Activated T-cell treated with anti-CD3 and anti-CD28 coated beads, Interleukin-2, amount 50 U/mL, for 24 hours (primary cell): ENCODE measurements at regions not wholly inside any gene's neighbourhood (a gene's known extent, or its start where the extent isn't known, plus 50 kb on each side); places are given as distances from the start of the nearest gene placed in this dataset.

Experiments used
- DNase-seq: peaks from one replicate; pipeline ENCODE4 v3.0.0-alpha.2; 2020
- H3K27ac Mint-ChIP-seq: 2 replicates; pipeline ENCODE4 v1.8.0; 2020; ENCODE audit warnings: mild to moderate bottlenecking, mixed read lengths
- H3K27me3 Mint-ChIP-seq: 2 replicates; pipeline ENCODE4 v1.8.0; 2020; ENCODE audit warnings: mixed read lengths
- H3K36me3 Mint-ChIP-seq: 2 replicates; pipeline ENCODE4 v1.8.0; 2020; ENCODE audit warnings: low read depth, mixed read lengths
- H3K4me1 Mint-ChIP-seq: 2 replicates; pipeline ENCODE4 v1.8.0; 2020; ENCODE audit warnings: low read depth, mixed read lengths
- H3K4me3 Mint-ChIP-seq: 2 replicates; pipeline ENCODE4 v1.8.0; 2020; ENCODE audit warnings: mild to moderate bottlenecking, moderate library complexity, mixed read lengths
- H3K9me3 Mint-ChIP-seq: 2 replicates; pipeline ENCODE4 v1.8.0; 2020; ENCODE audit warnings: mixed read lengths

GRCh38 chr1:194538453-194538852 is 1352.0 kb upstream of the B3GALT2 start:
- Mint-ChIP-seq H3K27me3 (no peaks in the 10 kb centered on the region), H3K9me3 (no peaks in the 10 kb centered on the region), H3K4me1 (no peaks in the 10 kb centered on the region), H3K27ac (no peak overlapping the region), H3K4me3 (no peak overlapping the region), H3K36me3 (no peaks in the 10 kb centered on the region)
- DNase-seq, result no peak

- DNase-seq, result no peak
- H3K9me3 Mint-ChIP-seq, result no peaks in the 10 kb centered on the region
- no peaks in the 10 kb centered on the region for H3K4me1 Mint-ChIP-seq
- H3K27ac Mint-ChIP-seq, result no peak overlapping the region
- no peaks in the 10 kb centered on the region for H3K27me3 Mint-ChIP-seq
- no peak overlapping the region for H3K4me3 Mint-ChIP-seq
- H3K36me3 Mint-ChIP-seq, result no peaks in the 10 kb centered on the region
Measured at GRCh38 chr1:194537521-194537920, 1351.1 kb upstream of the B3GALT2 start.

- H3K36me3 Mint-ChIP-seq, result no peaks in the 10 kb centered on the region
- H3K27me3 Mint-ChIP-seq, result no peaks in the 10 kb centered on the region
- H3K4me3 Mint-ChIP-seq, result no peak overlapping the region
- no peak for DNase-seq
- no peaks in the 10 kb centered on the region for H3K9me3 Mint-ChIP-seq
- H3K27ac Mint-ChIP-seq, result no peak overlapping the region
- H3K4me1 Mint-ChIP-seq, result no peaks in the 10 kb centered on the region
Measured at GRCh38 chr1:194535369-194535768, 1349.0 kb upstream of the B3GALT2 start.

GRCh38 chr1:194534784-194535183 is 1348.4 kb upstream of the B3GALT2 start:
- Mint-ChIP-seq H3K27me3 (no peaks in the 10 kb centered on the region), H3K9me3 (no peaks in the 10 kb centered on the region), H3K27ac (no peak overlapping the region), H3K4me3 (no peak overlapping the region), H3K4me1 (no peaks in the 10 kb centered on the region), H3K36me3 (no peaks in the 10 kb centered on the region)
- DNase-seq, result no peak

- Mint-ChIP-seq H3K4me3 (no peak overlapping the region), H3K27ac (no peak overlapping the region), H3K36me3 (no peaks in the 10 kb centered on the region), H3K27me3 (no peaks in the 10 kb centered on the region), H3K4me1 (no peaks in the 10 kb centered on the region), H3K9me3 (no peaks in the 10 kb centered on the region)
- no peak for DNase-seq
Measured at GRCh38 chr1:194533641-194534040, 1347.2 kb upstream of the B3GALT2 start.

- H3K27ac Mint-ChIP-seq, result no peak overlapping the region
- no peaks in the 10 kb centered on the region for H3K27me3 Mint-ChIP-seq
- no peaks in the 10 kb centered on the region for H3K36me3 Mint-ChIP-seq
- no peaks in the 10 kb centered on the region for H3K4me1 Mint-ChIP-seq
- H3K4me3 Mint-ChIP-seq, result no peak overlapping the region
- no peaks in the 10 kb centered on the region for H3K9me3 Mint-ChIP-seq
- no peak for DNase-seq
Measured at GRCh38 chr1:194517567-194517966, 1331.2 kb upstream of the B3GALT2 start.

GRCh38 chr1:194515916-194516315 is 1329.5 kb upstream of the B3GALT2 start:
- Mint-ChIP-seq H3K27me3 (no peaks in the 10 kb centered on the region), H3K27ac (no peak overlapping the region), H3K4me3 (no peak overlapping the region), H3K9me3 (peaks cover 8% of the 10 kb centered on the region), H3K4me1 (no peaks in the 10 kb centered on the region), H3K36me3 (no peaks in the 10 kb centered on the region)
- no peak for DNase-seq

- H3K9me3 Mint-ChIP-seq, result peaks cover 12% of the 10 kb centered on the region
- no peaks in the 10 kb centered on the region for H3K27me3 Mint-ChIP-seq
- H3K4me3 Mint-ChIP-seq, result no peak overlapping the region
- no peak overlapping the region for H3K27ac Mint-ChIP-seq
- no peak for DNase-seq
- no peaks in the 10 kb centered on the region for H3K4me1 Mint-ChIP-seq
- H3K36me3 Mint-ChIP-seq, result no peaks in the 10 kb centered on the region
Measured at GRCh38 chr1:194512957-194513356, 1326.5 kb upstream of the B3GALT2 start.

GRCh38 chr1:194512345-194512744 is 1325.9 kb upstream of the B3GALT2 start:
- Mint-ChIP-seq H3K4me3 (no peak overlapping the region), H3K27ac (no peak overlapping the region), H3K36me3 (no peaks in the 10 kb centered on the region), H3K27me3 (no peaks in the 10 kb centered on the region), H3K4me1 (no peaks in the 10 kb centered on the region), H3K9me3 (peaks cover 12% of the 10 kb centered on the region)
- no peak for DNase-seq

GRCh38 chr1:194503209-194503608 is 1316.8 kb upstream of the B3GALT2 start:
- Mint-ChIP-seq H3K4me1 (no peaks in the 10 kb centered on the region), H3K4me3 (no peak overlapping the region), H3K27me3 (no peaks in the 10 kb centered on the region), H3K36me3 (no peaks in the 10 kb centered on the region), H3K9me3 (no peaks in the 10 kb centered on the region), H3K27ac (no peak overlapping the region)
- DNase-seq, result no peak

- H3K27ac Mint-ChIP-seq, result no peak overlapping the region
- H3K4me1 Mint-ChIP-seq, result no peaks in the 10 kb centered on the region
- H3K4me3 Mint-ChIP-seq, result no peak overlapping the region
- peaks cover 3% of the 10 kb centered on the region for H3K27me3 Mint-ChIP-seq
- H3K9me3 Mint-ChIP-seq, result peaks cover 7% of the 10 kb centered on the region
- no peak for DNase-seq
- H3K36me3 Mint-ChIP-seq, result no peaks in the 10 kb centered on the region
Measured at GRCh38 chr1:194495434-194495833, 1309.0 kb upstream of the B3GALT2 start.

- DNase-seq, result no peak
- Mint-ChIP-seq H3K27me3 (no peaks in the 10 kb centered on the region), H3K9me3 (no peaks in the 10 kb centered on the region), H3K36me3 (no peaks in the 10 kb centered on the region), H3K27ac (no peak overlapping the region), H3K4me1 (no peaks in the 10 kb centered on the region), H3K4me3 (no peak overlapping the region)
Measured at GRCh38 chr1:194487172-194487571, 1300.8 kb upstream of the B3GALT2 start.

GRCh38 chr1:194485432-194485831 is 1299.0 kb upstream of the B3GALT2 start:
- H3K4me1 Mint-ChIP-seq, result no peaks in the 10 kb centered on the region
- no peaks in the 10 kb centered on the region for H3K36me3 Mint-ChIP-seq
- H3K27ac Mint-ChIP-seq, result no peak overlapping the region
- no peaks in the 10 kb centered on the region for H3K9me3 Mint-ChIP-seq
- H3K27me3 Mint-ChIP-seq, result no peaks in the 10 kb centered on the region
- no peak for DNase-seq
- no peak overlapping the region for H3K4me3 Mint-ChIP-seq

- Mint-ChIP-seq H3K4me3 (no peak overlapping the region), H3K4me1 (no peaks in the 10 kb centered on the region), H3K27ac (no peak overlapping the region), H3K9me3 (no peaks in the 10 kb centered on the region), H3K36me3 (no peaks in the 10 kb centered on the region), H3K27me3 (no peaks in the 10 kb centered on the region)
- no peak for DNase-seq
Measured at GRCh38 chr1:194478731-194479130, 1292.3 kb upstream of the B3GALT2 start.

- H3K27me3 Mint-ChIP-seq, result no peaks in the 10 kb centered on the region
- H3K9me3 Mint-ChIP-seq, result no peaks in the 10 kb centered on the region
- H3K4me3 Mint-ChIP-seq, result no peak overlapping the region
- no peaks in the 10 kb centered on the region for H3K4me1 Mint-ChIP-seq
- H3K27ac Mint-ChIP-seq, result no peak overlapping the region
- no peaks in the 10 kb centered on the region for H3K36me3 Mint-ChIP-seq
- no peak for DNase-seq
Measured at GRCh38 chr1:194477908-194478307, 1291.5 kb upstream of the B3GALT2 start.

GRCh38 chr1:194476872-194477271 is 1290.5 kb upstream of the B3GALT2 start:
- H3K36me3 Mint-ChIP-seq, result no peaks in the 10 kb centered on the region
- H3K27ac Mint-ChIP-seq, result no peak overlapping the region
- H3K4me3 Mint-ChIP-seq, result no peak overlapping the region
- H3K4me1 Mint-ChIP-seq, result no peaks in the 10 kb centered on the region
- no peaks in the 10 kb centered on the region for H3K9me3 Mint-ChIP-seq
- no peak for DNase-seq
- H3K27me3 Mint-ChIP-seq, result no peaks in the 10 kb centered on the region
